CD14-positive monocyte (primary cell): ENCODE measurements at regions not wholly inside any gene's neighbourhood (a gene's known extent, or its start where the extent isn't known, plus 50 kb on each side); places are given as distances from the start of the nearest gene placed in this dataset.

Experiments
- DNase-seq, 3 donors: peaks; one replicate each; pipeline ENCODE4 v3.0.0-alpha.2; 2011 to 2022
- H2AFZ ChIP-seq: 2 replicates; pipeline ENCODE4 v1.6.0; 2012; ENCODE audit warnings: mild to moderate bottlenecking, low read depth, low read length, inconsistent platforms; ENCODE audit not compliant: insufficient read depth, poor library complexity, severe bottlenecking
- H3K27ac ChIP-seq, 2 donors: 1 replicate in 1 of 2; 2 replicates in 1 of 2; pipeline ENCODE4 v1.5.1; 2012 to 2013; ENCODE audit warnings: low read length in 2 of 2, control low read depth in 1 of 2, inconsistent platforms in 1 of 2, low read depth in 1 of 2, mild to moderate bottlenecking in 1 of 2
- H3K27me3 ChIP-seq, 2 donors: one replicate each; pipeline versions ENCODE4 v1.6.0 to v1.6.1; 2011 to 2013; ENCODE audit warnings: low read length in 2 of 2; ENCODE audit not compliant: control insufficient read depth in 2 of 2, insufficient read depth in 2 of 2
- H3K36me3 ChIP-seq, 2 donors: replicated peaks in 1 of 2; 1 replicate in 1 of 2; 2 replicates in 1 of 2; pipeline versions ENCODE4 v1.5.1 to v1.6.1; 2012 to 2013; ENCODE audit warnings: low read length in 2 of 2, control low read depth in 1 of 2, inconsistent platforms in 1 of 2, mild to moderate bottlenecking in 1 of 2; ENCODE audit not compliant: insufficient read depth in 2 of 2, control insufficient read depth in 1 of 2
- H3K4me1 ChIP-seq, 2 donors: 1 replicate in 1 of 2; 2 replicates in 1 of 2; pipeline versions ENCODE4 v1.5.1 to v1.6.1; 2012 to 2013; ENCODE audit warnings: low read length in 2 of 2, control low read depth in 1 of 2, inconsistent platforms in 1 of 2, mild to moderate bottlenecking in 1 of 2, moderate library complexity in 1 of 2; ENCODE audit not compliant: insufficient read depth in 2 of 2, control insufficient read depth in 1 of 2
- H3K4me2 ChIP-seq: replicated peaks from 2 replicates; pipeline ENCODE3; 2012; ENCODE audit warnings: low read length, moderate library complexity, mild to moderate bottlenecking; ENCODE audit not compliant: poor library complexity, severe bottlenecking; ENCODE audit errors: extremely low read depth
- H3K4me3 ChIP-seq, 3 experiments: fragments of 200-600 bp in 1 of 3; sonication (generic) in 1 of 3; replicated peaks in 1 of 3; 1 replicate in 2 of 3; 2 replicates in 1 of 3; pipeline ENCODE4 v1.5.1; 2011 to 2013; ENCODE audit warnings: low read length in 3 of 3, mild to moderate bottlenecking in 3 of 3, control low read depth in 2 of 3, low read depth in 2 of 3, inconsistent platforms in 1 of 3, moderate library complexity in 1 of 3
- H3K79me2 ChIP-seq: 2 replicates; pipeline ENCODE4 v1.6.0; 2012; ENCODE audit warnings: mild to moderate bottlenecking, control low read depth, inconsistent platforms, low read length, moderate library complexity; ENCODE audit not compliant: insufficient read depth
- H3K9ac ChIP-seq: 2 replicates; pipeline ENCODE4 v1.6.0; 2017; ENCODE audit warnings: low read length, mild to moderate bottlenecking; ENCODE audit not compliant: insufficient read depth, poor library complexity, severe bottlenecking
- H3K9me3 ChIP-seq, 2 donors: replicated peaks in 1 of 2; 1 replicate in 1 of 2; 2 replicates in 1 of 2; pipeline versions ENCODE4 v1.5.1 to v1.6.1; 2012 to 2013; ENCODE audit warnings: low read length in 2 of 2, control low read depth in 1 of 2; ENCODE audit not compliant: control insufficient read depth in 1 of 2, insufficient read depth in 1 of 2
- H4K20me1 ChIP-seq: 2 replicates; pipeline ENCODE4 v1.6.0; 2012; ENCODE audit warnings: mild to moderate bottlenecking, low read length, control low read depth, moderate library complexity; ENCODE audit not compliant: insufficient read depth
- H3K27ac Mint-ChIP-seq, 7 donors: one replicate each; pipeline ENCODE4 v1.8.0; 2020; ENCODE audit warnings: mild to moderate bottlenecking in 7 of 7, mixed read lengths in 7 of 7, moderate library complexity in 6 of 7, inconsistent platforms in 2 of 7
- H3K27me3 Mint-ChIP-seq, 3 donors: one replicate each; pipeline ENCODE4 v1.8.0; 2021 to 2022; ENCODE audit warnings: low read depth in 3 of 3, mild to moderate bottlenecking in 3 of 3, mixed read lengths in 3 of 3, moderate library complexity in 3 of 3, inconsistent platforms in 1 of 3
- H3K36me3 Mint-ChIP-seq, 2 donors: one replicate each; pipeline ENCODE4 v1.8.0; 2020; ENCODE audit warnings: mixed read lengths in 2 of 2, inconsistent platforms in 1 of 2, mild to moderate bottlenecking in 1 of 2
- H3K4me1 Mint-ChIP-seq: one replicate; pipeline ENCODE4 v1.8.0; 2020; ENCODE audit warnings: mild to moderate bottlenecking, mixed read lengths
- H3K4me3 Mint-ChIP-seq, 2 donors: one replicate each; pipeline ENCODE4 v1.8.0; 2020; ENCODE audit warnings: mild to moderate bottlenecking in 2 of 2, mixed read lengths in 2 of 2, moderate library complexity in 1 of 2
- H3K9me3 Mint-ChIP-seq, 7 donors: one replicate each; pipeline ENCODE4 v1.8.0; 2020 to 2022; ENCODE audit warnings: mixed read lengths in 7 of 7, mild to moderate bottlenecking in 6 of 7, moderate library complexity in 6 of 7, inconsistent platforms in 2 of 7
- WGBS: methylation state at CpG from one replicate; pipeline ENCODE4 v1.1.5; 2013; ENCODE audit warnings: missing lambda C conversion rate; ENCODE audit not compliant: insufficient coverage; 5-methylcytosine and 5-hydroxymethylcytosine counted together
- intact Hi-C, 2 donors: fragments of 100-400 bp; cut with micrococcal nuclease; formaldehyde crosslinking; loops; one replicate each; pipeline versions ENCODE4 v1.15.0 to v1.15.1; 2023
- TF ChIP-seq, protein P1 (sequence below): fragments of 200-600 bp; IDR thresholded peaks from one replicate; pipeline ENCODE4 v1.8.0; 2022; ENCODE audit warnings: antibody characterized with exemption, mild to moderate bottlenecking

DNA sequence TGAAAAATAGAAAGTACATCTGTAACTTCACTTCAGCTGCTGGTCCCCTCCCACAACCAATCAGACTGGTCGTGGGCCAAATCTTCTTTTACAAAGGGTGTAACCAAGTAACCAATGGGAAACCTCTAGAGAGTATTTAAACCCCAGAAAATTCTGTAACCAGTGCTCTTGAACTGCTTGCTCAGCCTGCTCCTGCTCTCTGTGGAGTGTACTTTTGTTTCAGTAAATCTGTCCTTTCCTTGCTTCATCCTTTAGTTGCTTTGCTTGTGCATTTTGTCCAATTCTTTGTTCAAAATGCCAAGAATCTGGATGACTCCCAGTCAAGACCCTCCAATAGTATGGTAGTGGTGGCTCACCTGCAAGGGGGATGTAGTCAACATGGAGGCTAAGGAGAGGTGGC, 489.1 kb downstream of the FUT8 start:
- DNase-seq, result no peak
- H4K20me1 ChIP-seq, result no peaks in the 10 kb centered on the region
- peaks cover 12% of the 10 kb centered on the region in 2 donors for H3K9me3 ChIP-seq
- H2AFZ ChIP-seq, result no peak overlapping the region
- H3K4me3 ChIP-seq, result no peak overlapping the region
- intact Hi-C loops, result no loop called here
- Mint-ChIP-seq H3K27me3 (no peaks in the 10 kb centered on the region), H3K36me3 (no peaks in the 10 kb centered on the region), H3K4me3 (no peak overlapping the region), H3K9me3 (peaks cover 7 to 21% (median 14%) of the 10 kb centered on the region in 7 donors), H3K4me1 (no peaks in the 10 kb centered on the region), H3K27ac (peak overlapping the region in 1 of 7 donors; percentile 6)
- H3K9ac ChIP-seq, result no peak overlapping the region
- H3K27ac ChIP-seq, result no peak overlapping the region
- 67% methylated on average over 1 of the region's 1 CpG for WGBS
- no peaks in the 10 kb centered on the region for H3K4me1 ChIP-seq
- no peaks in the 10 kb centered on the region for H3K36me3 ChIP-seq
- no peak overlapping the region for H3K4me2 ChIP-seq
- no peaks in the 10 kb centered on the region for H3K79me2 ChIP-seq
- H3K27me3 ChIP-seq, result no peaks in the 10 kb centered on the region
- TF ChIP-seq, protein P1, sequence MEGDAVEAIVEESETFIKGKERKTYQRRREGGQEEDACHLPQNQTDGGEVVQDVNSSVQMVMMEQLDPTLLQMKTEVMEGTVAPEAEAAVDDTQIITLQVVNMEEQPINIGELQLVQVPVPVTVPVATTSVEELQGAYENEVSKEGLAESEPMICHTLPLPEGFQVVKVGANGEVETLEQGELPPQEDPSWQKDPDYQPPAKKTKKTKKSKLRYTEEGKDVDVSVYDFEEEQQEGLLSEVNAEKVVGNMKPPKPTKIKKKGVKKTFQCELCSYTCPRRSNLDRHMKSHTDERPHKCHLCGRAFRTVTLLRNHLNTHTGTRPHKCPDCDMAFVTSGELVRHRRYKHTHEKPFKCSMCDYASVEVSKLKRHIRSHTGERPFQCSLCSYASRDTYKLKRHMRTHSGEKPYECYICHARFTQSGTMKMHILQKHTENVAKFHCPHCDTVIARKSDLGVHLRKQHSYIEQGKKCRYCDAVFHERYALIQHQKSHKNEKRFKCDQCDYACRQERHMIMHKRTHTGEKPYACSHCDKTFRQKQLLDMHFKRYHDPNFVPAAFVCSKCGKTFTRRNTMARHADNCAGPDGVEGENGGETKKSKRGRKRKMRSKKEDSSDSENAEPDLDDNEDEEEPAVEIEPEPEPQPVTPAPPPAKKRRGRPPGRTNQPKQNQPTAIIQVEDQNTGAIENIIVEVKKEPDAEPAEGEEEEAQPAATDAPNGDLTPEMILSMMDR, result no peak

DNA sequence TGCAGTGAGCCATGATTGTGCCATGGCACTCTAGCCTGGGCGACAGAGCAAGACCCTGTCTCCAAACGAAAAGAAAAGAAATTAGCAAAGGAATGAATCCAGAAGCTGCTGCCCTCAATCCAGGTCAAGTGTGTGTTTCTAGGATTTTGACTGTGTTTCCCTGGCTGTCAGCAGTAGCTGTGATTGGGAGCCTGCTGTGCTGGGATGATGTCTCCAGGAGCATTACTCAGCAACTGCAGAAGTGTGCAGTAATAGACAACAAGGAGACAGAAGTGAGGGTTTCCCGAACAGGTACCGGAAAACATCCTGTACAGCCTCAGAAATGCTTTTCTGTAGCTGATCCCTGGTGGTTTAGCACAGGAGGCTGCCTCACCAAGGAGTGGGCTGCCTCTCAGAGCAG, 492.5 kb downstream of the FUT8 start:
- WGBS, result 89% methylated on average over 4 of the region's 4 CpGs
- H3K27ac Mint-ChIP-seq, result no peak overlapping the region
- H4K20me1 ChIP-seq, result no peaks in the 10 kb centered on the region

More for the DNA sequence above, 492.5 kb downstream of the FUT8 start:
- TF ChIP-seq, protein P1, result no peak
- Histone ChIP-seq H3K27ac (no peak overlapping the region), H3K27me3 (no peaks in the 10 kb centered on the region), H3K9ac (no peak overlapping the region), H3K4me2 (no peak overlapping the region), H3K9me3 (peaks cover 12% of the 10 kb centered on the region in 2 donors), H3K79me2 (no peaks in the 10 kb centered on the region), H3K4me1 (no peaks in the 10 kb centered on the region), H3K4me3 (no peak overlapping the region), H3K36me3 (no peaks in the 10 kb centered on the region), H2AFZ (no peak overlapping the region)
- no peak for DNase-seq
- peaks cover 4 to 21% (median 9%) of the 10 kb centered on the region in 7 donors for H3K9me3 Mint-ChIP-seq
- no peak overlapping the region for H3K4me3 Mint-ChIP-seq
- no peaks in the 10 kb centered on the region for H3K36me3 Mint-ChIP-seq
- intact Hi-C loops, result no loop called here
- H3K27me3 Mint-ChIP-seq, result no peaks in the 10 kb centered on the region
- no peaks in the 10 kb centered on the region for H3K4me1 Mint-ChIP-seq
